SK-N-SH (cell line): ENCODE measurements at regions not wholly inside any gene's neighbourhood (a gene's known extent, or its start where the extent isn't known, plus 50 kb on each side); places are given as distances from the start of the nearest gene placed in this dataset.

Experiments used
- CTCF ChIA-PET: fragments of 300-600, 350-600 bp; formaldehyde crosslinking; extraction: SDS; loops from one replicate; lab custom pipeline; 2021; lab: Yijun Ruan, JAX
- POLR2A ChIA-PET: fragments of 350-600 bp; sonication (Branson Sonifier 250); formaldehyde crosslinking; extraction: SDS; loops from one replicate; lab custom pipeline; 2020; ENCODE audit warnings: antibody characterized with exemption, inconsistent platforms; lab: Yijun Ruan, JAX
- DNase-seq: peaks from one replicate; pipeline ENCODE4 v3.0.0; 2012
- H2AFZ ChIP-seq: fragments of 200-600 bp; sonication (generic); 2 replicates; pipeline ENCODE4 v1.8.1; 2016; ENCODE audit warnings: antibody characterized with exemption, mild to moderate bottlenecking, low read depth
- H3F3A ChIP-seq: fragments of 200-600 bp; sonication (generic); replicated peaks from 2 replicates; pipeline ENCODE3; 2016; ENCODE audit warnings: antibody characterized with exemption, mild to moderate bottlenecking; ENCODE audit not compliant: insufficient read depth
- H3K27ac ChIP-seq, 2 experiments: fragments of 200-500 bp in 1 of 2; fragments of 200-600 bp in 1 of 2; sonication (Bioruptor generic) in 1 of 2; sonication (generic), shearing (Covaris generic) in 1 of 2; 2 replicates each; pipeline versions ENCODE4 v1.5.1 to v1.6.1; 2014 to 2016; ENCODE audit warnings: low read depth in 2 of 2, inconsistent platforms in 1 of 2, low read length in 1 of 2, mild to moderate bottlenecking in 1 of 2, mixed read lengths in 1 of 2
- H3K27me3 ChIP-seq: fragments of 200-600 bp; sonication (generic), shearing (Covaris generic); 2 replicates; pipeline ENCODE4 v1.6.1; 2016; ENCODE audit warnings: mixed run types; ENCODE audit not compliant: insufficient read depth
- H3K36me3 ChIP-seq, 2 experiments: fragments of 200-500 bp in 1 of 2; fragments of 200-600 bp in 1 of 2; sonication (Bioruptor generic) in 1 of 2; sonication (generic) in 1 of 2; replicated peaks in 1 of 2; 2 replicates each; pipeline versions ENCODE3 to v1.5.1; 2014 to 2016; ENCODE audit warnings: low read length in 1 of 2, mild to moderate bottlenecking in 1 of 2; ENCODE audit not compliant: insufficient read depth in 2 of 2, control insufficient read depth in 1 of 2
- H3K4me1 ChIP-seq, 2 experiments: fragments of 200-500 bp in 1 of 2; fragments of 200-600 bp in 1 of 2; sonication (Bioruptor generic) in 1 of 2; sonication (generic), shearing (Covaris generic) in 1 of 2; 2 replicates each; pipeline versions ENCODE4 v1.5.1 to v1.6.1; 2014 to 2016; ENCODE audit warnings: low read depth in 1 of 2, low read length in 1 of 2, mixed run types in 1 of 2; ENCODE audit not compliant: insufficient read depth in 2 of 2, control insufficient read depth in 1 of 2
- H3K4me2 ChIP-seq: fragments of 200-600 bp; sonication (generic), shearing (Covaris generic); 2 replicates; pipeline ENCODE4 v1.6.1; 2017; ENCODE audit warnings: mixed run types
- H3K4me3 ChIP-seq, 2 experiments: fragments of 200-500 bp in 1 of 2; fragments of 200-600 bp in 1 of 2; sonication (Bioruptor generic) in 1 of 2; sonication (generic), shearing (Covaris generic) in 1 of 2; 2 replicates each; pipeline versions ENCODE4 v1.5.1 to v1.8.1; 2014 to 2016; ENCODE audit warnings: low read depth in 2 of 2, inconsistent platforms in 1 of 2, low read length in 1 of 2, mild to moderate bottlenecking in 1 of 2, mixed read lengths in 1 of 2, moderate library complexity in 1 of 2
- H3K79me2 ChIP-seq: fragments of 200-600 bp; sonication (generic); 2 replicates; pipeline ENCODE4 v1.8.1; 2017; ENCODE audit warnings: mild to moderate bottlenecking; ENCODE audit not compliant: insufficient read depth
- H3K9ac ChIP-seq: fragments of 200-600 bp; sonication (generic); 2 replicates; pipeline ENCODE4 v1.6.1; 2017; ENCODE audit warnings: mixed run types
- H3K9me2 ChIP-seq: fragments of 200-600 bp; sonication (generic); 2 replicates; pipeline ENCODE4 v1.6.1; 2017; ENCODE audit warnings: mixed run types
- H3K9me3 ChIP-seq: fragments of 200-600 bp; sonication (generic); 2 replicates; pipeline ENCODE4 v1.6.1; 2017; ENCODE audit warnings: mixed run types, mild to moderate bottlenecking, moderate library complexity
- H4K20me1 ChIP-seq: fragments of 200-600 bp; sonication (generic); 2 replicates; pipeline ENCODE4 v1.6.1; 2017; ENCODE audit warnings: mild to moderate bottlenecking, mixed run types; ENCODE audit not compliant: insufficient read depth
- CHD2 ChIP-seq: fragments of 150-350 bp; IDR thresholded peaks from 2 replicates; pipeline ENCODE4 v1.6.1; 2018; ENCODE audit warnings: low read length; ENCODE audit not compliant: partially characterized antibody
- MXI1 ChIP-seq: IDR thresholded peaks from 2 replicates; pipeline ENCODE4 v1.6.1; 2012; ENCODE audit warnings: mild to moderate bottlenecking, low read depth, low read length, improper control_type of control experiment
- NRF1 ChIP-seq: IDR thresholded peaks from 2 replicates; pipeline ENCODE4 v1.6.1; 2012; ENCODE audit warnings: low read depth, mild to moderate bottlenecking, low read length
- RAD21 ChIP-seq: IDR thresholded peaks from 2 replicates; pipeline ENCODE4 v1.6.1; 2012; ENCODE audit warnings: mild to moderate bottlenecking, low read length
- TCF12 ChIP-seq: IDR thresholded peaks from 2 replicates; pipeline ENCODE4 v1.4.0; 2012
- TEAD4 ChIP-seq: IDR thresholded peaks from 2 replicates; pipeline ENCODE4 v1.4.0; 2012; ENCODE audit warnings: mild to moderate bottlenecking, borderline replicate concordance; ENCODE audit not compliant: insufficient read depth
- ZBTB33 ChIP-seq: IDR thresholded peaks from 2 replicates; pipeline ENCODE4 v1.4.0; 2012; ENCODE audit warnings: low read depth, borderline replicate concordance
- WGBS: methylation state at CpG from one replicate; pipeline ENCODE4 v1.1.6; 2017; ENCODE audit warnings: low lambda C conversion rate; 5-methylcytosine and 5-hydroxymethylcytosine counted together
- TF ChIP-seq, protein P1 (sequence below): fragments of 200-600 bp; sonication (generic); IDR thresholded peaks from 2 replicates; pipeline ENCODE4 v1.6.1; 2017; ENCODE audit warnings: antibody characterized with exemption, mild to moderate bottlenecking, moderate library complexity
- TF ChIP-seq, protein P2 (sequence below): IDR thresholded peaks from 2 replicates; pipeline ENCODE4; 2012

DNA sequence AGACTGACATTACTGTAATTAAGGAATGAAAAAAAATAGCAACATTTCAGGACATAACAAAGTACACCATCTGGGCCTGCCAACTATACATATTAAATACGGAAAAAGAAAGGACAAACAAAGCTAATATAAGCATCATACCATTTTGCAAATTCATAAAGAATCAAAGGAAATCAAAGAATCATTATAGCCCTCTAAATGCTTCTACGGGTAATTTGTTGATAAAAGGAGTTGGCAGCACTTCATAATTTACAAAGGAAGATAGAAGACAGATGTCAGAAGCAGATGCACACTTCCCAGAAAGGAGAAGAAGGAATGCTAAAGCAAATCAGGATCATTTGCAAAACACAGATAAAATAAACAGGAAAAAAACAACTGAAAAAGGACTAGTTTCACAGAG lies 1757.3 kb downstream of the PCDH7 start (continued):
- TF ChIP-seq ZBTB33 (no peak), TCF12 (no peak)
- TF ChIP-seq, protein P1, sequence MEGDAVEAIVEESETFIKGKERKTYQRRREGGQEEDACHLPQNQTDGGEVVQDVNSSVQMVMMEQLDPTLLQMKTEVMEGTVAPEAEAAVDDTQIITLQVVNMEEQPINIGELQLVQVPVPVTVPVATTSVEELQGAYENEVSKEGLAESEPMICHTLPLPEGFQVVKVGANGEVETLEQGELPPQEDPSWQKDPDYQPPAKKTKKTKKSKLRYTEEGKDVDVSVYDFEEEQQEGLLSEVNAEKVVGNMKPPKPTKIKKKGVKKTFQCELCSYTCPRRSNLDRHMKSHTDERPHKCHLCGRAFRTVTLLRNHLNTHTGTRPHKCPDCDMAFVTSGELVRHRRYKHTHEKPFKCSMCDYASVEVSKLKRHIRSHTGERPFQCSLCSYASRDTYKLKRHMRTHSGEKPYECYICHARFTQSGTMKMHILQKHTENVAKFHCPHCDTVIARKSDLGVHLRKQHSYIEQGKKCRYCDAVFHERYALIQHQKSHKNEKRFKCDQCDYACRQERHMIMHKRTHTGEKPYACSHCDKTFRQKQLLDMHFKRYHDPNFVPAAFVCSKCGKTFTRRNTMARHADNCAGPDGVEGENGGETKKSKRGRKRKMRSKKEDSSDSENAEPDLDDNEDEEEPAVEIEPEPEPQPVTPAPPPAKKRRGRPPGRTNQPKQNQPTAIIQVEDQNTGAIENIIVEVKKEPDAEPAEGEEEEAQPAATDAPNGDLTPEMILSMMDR = no peak

- Histone ChIP-seq H3K9me3 (no peaks in the 10 kb centered on the region), H3K9me2 (no peaks in the 10 kb centered on the region), H3K4me1 (no peaks in the 10 kb centered on the region; a peak in 1 of 4 replicates), H3K4me3 (no peak overlapping the region), H3K27ac (no peak overlapping the region), H3K9ac (no peak overlapping the region), H3K4me2 (no peak overlapping the region), H2AFZ (no peak overlapping the region), H4K20me1 (no peaks in the 10 kb centered on the region), H3K27me3 (no peaks in the 10 kb centered on the region), H3F3A (no peaks in the 10 kb centered on the region), H3K36me3 (no peaks in the 10 kb centered on the region), H3K79me2 (no peaks in the 10 kb centered on the region)
- 23% methylated on average over 2 of the region's 2 CpGs for WGBS
- ChIA-PET CTCF (interaction anchor here (0.7 kb wide), 1 partner anchor 23 kb away, joined by 3 read pairs; no protein-coding TSS in a partner anchor), POLR2A (no interaction called here)
- no peak for DNase-seq
- TF ChIP-seq, protein P2, sequence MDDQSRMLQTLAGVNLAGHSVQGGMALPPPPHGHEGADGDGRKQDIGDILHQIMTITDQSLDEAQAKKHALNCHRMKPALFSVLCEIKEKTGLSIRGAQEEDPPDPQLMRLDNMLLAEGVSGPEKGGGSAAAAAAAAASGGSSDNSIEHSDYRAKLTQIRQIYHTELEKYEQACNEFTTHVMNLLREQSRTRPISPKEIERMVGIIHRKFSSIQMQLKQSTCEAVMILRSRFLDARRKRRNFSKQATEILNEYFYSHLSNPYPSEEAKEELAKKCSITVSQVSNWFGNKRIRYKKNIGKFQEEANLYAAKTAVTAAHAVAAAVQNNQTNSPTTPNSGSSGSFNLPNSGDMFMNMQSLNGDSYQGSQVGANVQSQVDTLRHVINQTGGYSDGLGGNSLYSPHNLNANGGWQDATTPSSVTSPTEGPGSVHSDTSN = no peak
- TF ChIP-seq CHD2 = no peak
- TF ChIP-seq RAD21 = no peak
- no peak for TF ChIP-seq NRF1
- no peak for TF ChIP-seq MXI1
These were observed 1765.8 kb downstream of the PCDH7 start for GRCh38 chr4:32485956-32486355.

GRCh38 chr4:32488690-32489089 lies 1768.5 kb downstream of the PCDH7 start:
- Histone ChIP-seq H2AFZ (no peak overlapping the region), H4K20me1 (no peaks in the 10 kb centered on the region), H3K9me3 (no peaks in the 10 kb centered on the region), H3K36me3 (no peaks in the 10 kb centered on the region), H3K4me3 (no peak overlapping the region), H3K9ac (no peak overlapping the region), H3K4me1 (no peaks in the 10 kb centered on the region; a peak in 1 of 4 replicates), H3K27ac (no peak overlapping the region), H3K27me3 (no peaks in the 10 kb centered on the region), H3K79me2 (no peaks in the 10 kb centered on the region), H3F3A (no peaks in the 10 kb centered on the region), H3K9me2 (no peaks in the 10 kb centered on the region), H3K4me2 (no peak overlapping the region)
- DNase-seq = no peak
- WGBS = 0% methylated on average over 1 of the region's 1 CpG
- TF ChIP-seq TEAD4 = no peak
- TF ChIP-seq, protein P1 = no peak
- ChIA-PET CTCF (no interaction called here), POLR2A (no interaction called here)
